ENCODE measurements at regions not wholly inside any gene's neighbourhood (a gene's known extent, or its start where the extent isn't known, plus 50 kb on each side); places are given as distances from the start of the nearest gene placed in this dataset.
"Not testable (repeated sequence)": the region's sequence is repeated elsewhere in the genome, so short reads cannot be mapped to it uniquely, and the experiment has no call there.

DNA sequence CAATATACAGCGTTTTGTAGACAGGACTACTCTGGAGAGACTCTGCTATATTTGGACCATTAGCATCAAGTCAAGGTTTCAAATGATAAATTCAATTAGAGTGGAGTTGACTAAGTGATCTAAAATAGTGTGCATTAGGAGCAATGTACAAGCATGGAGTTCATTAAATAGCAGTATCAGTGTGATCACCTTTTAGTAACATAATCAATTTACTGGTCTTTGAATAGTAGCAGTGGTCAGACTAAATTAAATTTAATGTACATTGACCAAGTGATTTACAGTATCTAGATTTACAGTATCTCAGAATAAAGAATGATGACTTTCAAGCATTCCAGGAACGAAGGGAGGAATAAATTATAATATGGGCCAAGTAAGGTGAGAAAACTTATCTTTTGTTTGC, 489.6 kb upstream of the ADGRL4 start:
- Histone ChIP-seq H3K27me3 (no peaks in the 10 kb centered on the region), H3K36me3 (no peaks in the 10 kb centered on the region), H3K4me1 (no peaks in the 10 kb centered on the region), H3K9me3 (no peaks in the 10 kb centered on the region), H3K27ac (replicated peaks in 1 of 4) (no peak overlapping the region), H3K4me3 (no peak overlapping the region)
- 74% methylated on average over 2 of the region's 2 CpGs for WGBS
- TF ChIP-seq EP300 (IDR thresholded peaks at IDR 0.05): no peak
- TF ChIP-seq CTCF (IDR thresholded peaks at IDR 0.05): no peak
- TF ChIP-seq POLR2A (IDR thresholded peaks at IDR 0.05; ENCODE audit: low read depth): no peak
- no peak for TF ChIP-seq POLR2AphosphoS5 (IDR thresholded peaks at IDR 0.05)
- intact Hi-C loops (cut with DNase I): no loop called here
- no peak for DNase-seq (ENCODE audit: extremely low spot score)

GRCh38 chr1:79493702-79494101, 487.2 kb upstream of the ADGRL4 start:
- 86% methylated on average over 4 of the region's 4 CpGs for WGBS
- DNase-seq (ENCODE audit: extremely low spot score); H3K4me3 ChIP-seq; H3K9me3 ChIP-seq; H3K36me3 ChIP-seq; intact Hi-C loops (cut with DNase I); H3K27ac ChIP-seq (replicated peaks in 1 of 4); H3K27me3 ChIP-seq; H3K4me1 ChIP-seq: not testable (repeated sequence)

DNA sequence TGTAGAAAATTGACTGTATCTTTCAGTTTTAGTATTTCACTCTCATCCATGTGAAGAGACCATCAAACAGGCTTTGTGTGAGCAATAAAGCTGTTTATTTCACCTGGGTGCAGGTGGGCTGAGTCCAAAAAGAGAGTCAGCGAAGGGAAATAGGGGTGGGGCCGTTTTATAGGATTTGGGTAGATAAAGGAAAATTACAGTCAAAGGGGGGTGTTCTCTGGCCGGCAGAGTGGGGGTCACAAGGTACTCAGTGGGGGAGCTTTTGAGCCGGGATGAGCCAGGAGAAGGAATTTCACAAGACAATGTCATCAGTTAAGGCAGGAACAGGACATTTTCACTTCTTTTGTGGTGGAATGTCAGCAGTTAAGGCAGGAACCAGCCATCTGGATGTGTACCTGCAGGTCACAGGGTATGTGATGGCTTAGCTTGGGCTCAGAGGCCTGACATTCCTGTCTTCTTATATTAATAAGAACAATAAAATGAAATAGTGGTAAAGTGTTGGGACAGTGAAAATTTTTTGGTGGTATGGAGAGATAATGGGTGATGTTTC, 482.1 kb upstream of the ADGRL4 start:
- H3K27me3 ChIP-seq; H3K4me1 ChIP-seq; H3K36me3 ChIP-seq; intact Hi-C loops (cut with DNase I); H3K27ac ChIP-seq (replicated peaks in 1 of 4); H3K4me3 ChIP-seq; DNase-seq (ENCODE audit: extremely low spot score); H3K9me3 ChIP-seq: not testable (repeated sequence)
- WGBS: 77% methylated on average over 4 of the region's 4 CpGs

GRCh38 chr1:79478728-79479373, 472.3 kb upstream of the ADGRL4 start:
- WGBS: 93% methylated on average over 9 of the region's 9 CpGs
- Histone ChIP-seq H3K4me3 (no peak overlapping the region), H3K27ac (replicated peaks in 1 of 4) (no peak overlapping the region), H3K36me3 (no peaks in the 10 kb centered on the region), H3K4me1 (no peaks in the 10 kb centered on the region), H3K27me3 (no peaks in the 10 kb centered on the region), H3K9me3 (no peaks in the 10 kb centered on the region)
- TF ChIP-seq CTCF (IDR thresholded peaks at IDR 0.05): no peak
- TF ChIP-seq POLR2AphosphoS5 (IDR thresholded peaks at IDR 0.05): no peak
- TF ChIP-seq EP300 (IDR thresholded peaks at IDR 0.05): no peak
- no peak for TF ChIP-seq POLR2A (IDR thresholded peaks at IDR 0.05; ENCODE audit: low read depth)
- no peak for DNase-seq (ENCODE audit: extremely low spot score)
- intact Hi-C loops (cut with DNase I): no loop called here

DNA sequence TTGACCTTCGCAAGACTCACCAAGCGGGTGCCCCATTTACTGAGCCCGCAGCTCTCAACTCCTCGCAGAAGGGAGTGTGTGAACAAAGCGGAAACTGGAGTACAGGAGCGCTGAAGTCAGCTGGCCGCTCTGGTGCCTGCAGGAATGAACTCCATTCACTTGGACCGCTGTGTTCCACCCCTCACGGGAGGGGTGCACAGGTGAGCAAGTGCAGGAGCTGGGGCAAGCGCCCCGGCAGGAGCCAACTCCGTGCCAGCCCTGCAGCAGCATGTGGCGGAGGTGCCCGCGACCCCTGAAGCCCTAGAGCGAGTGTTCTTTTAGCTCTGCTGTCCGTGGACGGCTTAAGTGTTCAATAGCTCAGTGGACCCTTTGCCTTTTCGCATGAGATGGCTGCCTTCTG, 471.6 kb upstream of the ADGRL4 start:
- no peaks in the 10 kb centered on the region for H3K9me3 ChIP-seq
- no peak overlapping the region for H3K27ac ChIP-seq (replicated peaks in 1 of 4)
- H3K36me3 ChIP-seq: no peaks in the 10 kb centered on the region
- DNase-seq (ENCODE audit: extremely low spot score): no peak
- intact Hi-C loops (cut with DNase I): no loop called here
- H3K4me3 ChIP-seq: no peak overlapping the region
- 87% methylated on average over 13 of the region's 19 CpGs for WGBS
- no peaks in the 10 kb centered on the region for H3K4me1 ChIP-seq
- H3K27me3 ChIP-seq: no peaks in the 10 kb centered on the region
- no peak for TF ChIP-seq POLR2AphosphoS5 (IDR thresholded peaks at IDR 0.05)
- no peak for TF ChIP-seq POLR2A (IDR thresholded peaks at IDR 0.05; ENCODE audit: low read depth)
- no peak for TF ChIP-seq EP300 (IDR thresholded peaks at IDR 0.05)
- no peak for TF ChIP-seq CTCF (IDR thresholded peaks at IDR 0.05)

GRCh38 chr1:79472067-79472656, 465.6 kb upstream of the ADGRL4 start:
- WGBS: 83% methylated on average over 4 of the region's 4 CpGs
- no peaks in the 10 kb centered on the region for H3K4me1 ChIP-seq
- no peaks in the 10 kb centered on the region for H3K9me3 ChIP-seq
- DNase-seq (ENCODE audit: extremely low spot score): no peak
- H3K36me3 ChIP-seq: no peaks in the 10 kb centered on the region
- TF ChIP-seq EP300 (IDR thresholded peaks at IDR 0.05): no peak
- TF ChIP-seq POLR2A (IDR thresholded peaks at IDR 0.05; ENCODE audit: low read depth): no peak
- no peak for TF ChIP-seq CTCF (IDR thresholded peaks at IDR 0.05)
- TF ChIP-seq POLR2AphosphoS5 (IDR thresholded peaks at IDR 0.05): no peak
- H3K4me3 ChIP-seq: no peak overlapping the region
- intact Hi-C loops (cut with DNase I): no loop called here
- H3K27ac ChIP-seq (replicated peaks in 1 of 4): no peak overlapping the region
- H3K27me3 ChIP-seq: no peaks in the 10 kb centered on the region
